ENCODE measurements at regions not wholly inside any gene's neighbourhood (a gene's known extent, or its start where the extent isn't known, plus 50 kb on each side); places are given as distances from the start of the nearest gene placed in this dataset.

DNA sequence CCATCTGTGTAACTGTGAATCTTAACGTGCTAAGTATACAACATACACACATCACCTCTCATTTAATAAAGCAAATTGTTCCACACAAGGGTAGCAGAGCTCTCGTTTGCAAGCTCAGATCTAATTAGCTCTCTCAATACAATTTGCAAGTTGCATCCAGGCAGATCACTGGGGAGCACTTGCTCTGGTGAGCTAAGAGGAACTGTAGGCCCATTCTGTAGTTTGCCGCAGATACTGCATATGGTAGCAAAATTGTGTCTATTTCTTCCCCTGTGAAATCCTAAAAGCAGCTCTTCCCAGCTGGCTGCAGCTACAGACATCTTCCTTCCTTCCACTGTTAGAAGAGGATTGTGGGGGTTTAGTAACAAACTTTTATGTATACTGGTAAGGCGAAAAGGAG, 288.7 kb upstream of the ADAMTS9 start:
- no peak overlapping the region for H3K4me3 ChIP-seq (ENCODE audit: low read depth, low read length)
- no peak overlapping the region for H3K27ac ChIP-seq
- in situ Hi-C loops (cut with HindIII; ENCODE audit: low pct_ligation_motif_present, low sequenced_read_pairs): no loop called here
- H3K36me3 ChIP-seq (replicated peaks): no peaks in the 10 kb centered on the region
- DNase-seq: no peak
- TF ChIP-seq, protein P1, sequence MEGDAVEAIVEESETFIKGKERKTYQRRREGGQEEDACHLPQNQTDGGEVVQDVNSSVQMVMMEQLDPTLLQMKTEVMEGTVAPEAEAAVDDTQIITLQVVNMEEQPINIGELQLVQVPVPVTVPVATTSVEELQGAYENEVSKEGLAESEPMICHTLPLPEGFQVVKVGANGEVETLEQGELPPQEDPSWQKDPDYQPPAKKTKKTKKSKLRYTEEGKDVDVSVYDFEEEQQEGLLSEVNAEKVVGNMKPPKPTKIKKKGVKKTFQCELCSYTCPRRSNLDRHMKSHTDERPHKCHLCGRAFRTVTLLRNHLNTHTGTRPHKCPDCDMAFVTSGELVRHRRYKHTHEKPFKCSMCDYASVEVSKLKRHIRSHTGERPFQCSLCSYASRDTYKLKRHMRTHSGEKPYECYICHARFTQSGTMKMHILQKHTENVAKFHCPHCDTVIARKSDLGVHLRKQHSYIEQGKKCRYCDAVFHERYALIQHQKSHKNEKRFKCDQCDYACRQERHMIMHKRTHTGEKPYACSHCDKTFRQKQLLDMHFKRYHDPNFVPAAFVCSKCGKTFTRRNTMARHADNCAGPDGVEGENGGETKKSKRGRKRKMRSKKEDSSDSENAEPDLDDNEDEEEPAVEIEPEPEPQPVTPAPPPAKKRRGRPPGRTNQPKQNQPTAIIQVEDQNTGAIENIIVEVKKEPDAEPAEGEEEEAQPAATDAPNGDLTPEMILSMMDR (IDR thresholded peaks at IDR 0.05; ENCODE audit: low read depth, low read length, missing control alignments): no peak
- no peaks in the 10 kb centered on the region for H3K27me3 ChIP-seq (replicated peaks)

DNA sequence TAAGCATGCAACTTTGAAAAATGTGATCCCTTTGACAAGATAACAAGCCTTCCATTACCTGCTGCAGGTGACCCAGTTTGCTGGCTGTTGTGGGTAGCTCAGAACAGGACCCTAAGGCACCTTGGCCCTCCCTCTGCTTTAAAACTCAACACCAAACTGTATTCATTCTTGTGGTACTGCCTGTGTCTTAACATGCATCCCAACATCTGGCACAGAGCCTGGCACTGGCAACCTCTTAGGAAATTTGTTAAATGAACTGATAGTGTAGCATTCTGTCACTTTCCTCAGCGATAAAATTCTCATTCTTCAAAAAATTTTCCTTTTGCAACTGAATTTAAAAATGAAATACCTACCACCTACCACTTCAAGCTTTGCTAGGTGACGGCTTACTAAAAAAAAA, 287.3 kb upstream of the ADAMTS9 start:
- no peak for DNase-seq
- in situ Hi-C loops (cut with HindIII; ENCODE audit: low pct_ligation_motif_present, low sequenced_read_pairs): no loop called here
- TF ChIP-seq, protein P1 (IDR thresholded peaks at IDR 0.05; ENCODE audit: low read depth, low read length, missing control alignments): no peak

DNA sequence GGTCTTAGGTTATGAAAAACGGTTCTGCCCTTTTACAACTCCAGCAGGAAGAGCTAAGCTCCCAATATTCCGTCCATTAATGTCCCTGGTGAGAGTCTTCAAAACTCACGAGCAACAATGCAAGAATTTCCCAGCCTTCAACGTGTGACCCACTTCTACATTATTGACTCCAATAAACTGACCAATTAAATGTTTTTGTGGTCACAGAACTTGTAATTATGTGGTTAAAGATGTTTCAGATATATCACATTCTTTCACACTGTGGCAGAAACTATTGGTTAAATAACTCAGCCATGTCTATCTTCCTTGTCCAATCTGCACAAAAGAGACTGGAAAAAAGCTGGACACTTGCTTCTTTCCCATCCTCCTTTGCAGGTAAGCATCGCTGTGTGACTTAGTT, 286.6 kb upstream of the ADAMTS9 start:
- Histone ChIP-seq H3K4me3 (ENCODE audit: low read depth, low read length) (no peak overlapping the region), H3K27me3 (replicated peaks) (no peaks in the 10 kb centered on the region), H3K27ac (no peak overlapping the region), H3K36me3 (replicated peaks) (no peaks in the 10 kb centered on the region)
- in situ Hi-C loops (cut with HindIII; ENCODE audit: low pct_ligation_motif_present, low sequenced_read_pairs): no loop called here
- TF ChIP-seq, protein P1 (IDR thresholded peaks at IDR 0.05; ENCODE audit: low read depth, low read length, missing control alignments): no peak
- DNase-seq: no peak

More for the DNA sequence above, 287.3 kb upstream of the ADAMTS9 start:
- Histone ChIP-seq H3K4me3 (ENCODE audit: low read depth, low read length) (no peak overlapping the region), H3K36me3 (replicated peaks) (no peaks in the 10 kb centered on the region), H3K27ac (no peak overlapping the region), H3K27me3 (replicated peaks) (no peaks in the 10 kb centered on the region)

DNA sequence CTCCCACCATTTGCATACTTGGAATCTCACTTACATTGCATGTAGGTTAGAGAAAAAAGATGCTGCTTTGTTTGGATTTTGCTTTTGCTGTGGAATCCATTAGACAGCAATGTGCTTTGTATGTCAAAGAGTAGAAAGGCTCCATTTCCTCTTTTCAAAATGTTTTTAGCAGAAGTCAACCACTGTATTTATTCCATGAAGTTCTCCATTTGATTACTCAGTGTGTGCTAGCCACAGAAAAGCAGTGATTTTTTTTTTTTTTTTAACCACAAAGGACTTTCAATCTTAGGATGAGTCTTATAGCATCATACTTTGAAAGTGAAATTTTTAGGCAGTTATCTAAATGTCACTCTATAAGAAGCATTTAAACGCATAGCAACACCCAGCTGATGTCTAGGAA, 285.0 kb upstream of the ADAMTS9 start:
- in situ Hi-C loops (cut with HindIII; ENCODE audit: low pct_ligation_motif_present, low sequenced_read_pairs): no loop called here

DNA sequence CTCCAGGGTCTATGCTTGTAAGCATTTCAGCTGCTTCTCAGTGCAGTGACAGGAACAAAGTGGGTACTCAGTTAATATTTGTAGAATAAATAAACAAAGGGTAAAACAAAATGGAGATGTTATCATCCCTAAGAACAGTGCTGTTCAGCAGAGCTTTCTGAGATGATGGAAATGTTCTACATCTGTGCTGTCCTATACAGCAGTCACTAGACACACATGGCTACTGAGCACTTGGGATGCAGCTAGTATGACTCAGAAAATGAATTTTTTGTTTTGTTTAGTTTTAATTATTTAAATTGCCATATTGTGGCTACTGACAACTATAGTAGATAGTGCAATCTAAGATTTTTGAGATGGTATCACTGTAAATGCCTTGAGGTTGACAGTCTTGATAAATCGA, 283.8 kb upstream of the ADAMTS9 start:
- DNase-seq: no peak
- Histone ChIP-seq H3K27ac (no peak overlapping the region), H3K27me3 (replicated peaks) (no peaks in the 10 kb centered on the region), H3K36me3 (replicated peaks) (no peaks in the 10 kb centered on the region), H3K4me3 (ENCODE audit: low read depth, low read length) (no peak overlapping the region)
- TF ChIP-seq, protein P1 (IDR thresholded peaks at IDR 0.05; ENCODE audit: low read depth, low read length, missing control alignments): no peak
- in situ Hi-C loops (cut with HindIII; ENCODE audit: low pct_ligation_motif_present, low sequenced_read_pairs): no loop called here

More for the DNA sequence above, 285.0 kb upstream of the ADAMTS9 start:
- Histone ChIP-seq H3K27me3 (replicated peaks) (no peaks in the 10 kb centered on the region), H3K27ac (no peak overlapping the region), H3K4me3 (ENCODE audit: low read depth, low read length) (no peak overlapping the region), H3K36me3 (replicated peaks) (no peaks in the 10 kb centered on the region)
- TF ChIP-seq, protein P1 (IDR thresholded peaks at IDR 0.05; ENCODE audit: low read depth, low read length, missing control alignments): no peak
- DNase-seq: no peak

DNA sequence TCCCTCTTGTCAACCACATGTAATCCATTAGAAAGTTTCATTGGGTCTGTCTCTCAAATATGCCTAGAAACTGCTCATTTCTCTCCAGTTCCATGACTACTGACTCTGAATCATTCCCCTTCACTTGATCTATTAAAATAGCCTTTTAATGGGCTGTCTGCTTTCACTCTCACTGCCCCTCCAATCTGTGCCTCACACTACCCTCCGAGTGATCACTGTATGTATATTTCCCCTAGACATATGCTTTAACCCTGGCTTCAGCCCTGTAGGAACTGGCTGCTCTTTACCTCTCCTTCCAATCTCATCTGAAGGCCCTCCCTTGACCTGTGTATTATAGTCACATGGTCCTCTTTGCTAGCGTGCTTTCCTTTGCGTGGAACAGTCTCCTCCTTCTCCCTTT, 282.8 kb upstream of the ADAMTS9 start:
- H3K4me3 ChIP-seq (ENCODE audit: low read depth, low read length): no peak overlapping the region
- in situ Hi-C loops (cut with HindIII; ENCODE audit: low pct_ligation_motif_present, low sequenced_read_pairs): no loop called here
- H3K36me3 ChIP-seq (replicated peaks): no peaks in the 10 kb centered on the region
- no peaks in the 10 kb centered on the region for H3K27me3 ChIP-seq (replicated peaks)
- no peak overlapping the region for H3K27ac ChIP-seq
- TF ChIP-seq, protein P1 (IDR thresholded peaks at IDR 0.05; ENCODE audit: low read depth, low read length, missing control alignments): no peak
- no peak for DNase-seq

Data from brain microvascular endothelial cell (primary cell).